ENCODE measurements at regions not wholly inside any gene's neighbourhood (a gene's known extent, or its start where the extent isn't known, plus 50 kb on each side); places are given as distances from the start of the nearest gene placed in this dataset.

DNA sequence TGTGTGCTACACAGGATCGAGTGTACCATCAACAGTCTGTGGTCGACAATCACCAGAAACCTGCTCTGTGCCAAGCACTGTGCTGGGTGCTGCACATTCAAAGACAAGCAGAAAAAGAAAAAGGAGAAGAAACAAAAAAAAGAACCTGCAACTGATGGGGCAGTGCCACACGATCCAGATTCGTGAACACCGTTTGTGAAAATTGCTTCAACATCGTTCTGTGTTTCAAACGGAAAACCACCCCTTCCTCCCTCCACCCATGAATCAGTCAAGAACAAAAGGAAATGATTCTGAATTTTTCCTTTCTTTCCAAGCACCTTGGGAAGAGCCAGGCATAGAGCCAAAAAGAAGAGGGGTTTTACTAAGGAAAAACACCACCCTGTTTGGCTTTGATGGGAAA, 129.2 kb upstream of the ARID1B start:
- no peak for FAIRE-seq

DNA sequence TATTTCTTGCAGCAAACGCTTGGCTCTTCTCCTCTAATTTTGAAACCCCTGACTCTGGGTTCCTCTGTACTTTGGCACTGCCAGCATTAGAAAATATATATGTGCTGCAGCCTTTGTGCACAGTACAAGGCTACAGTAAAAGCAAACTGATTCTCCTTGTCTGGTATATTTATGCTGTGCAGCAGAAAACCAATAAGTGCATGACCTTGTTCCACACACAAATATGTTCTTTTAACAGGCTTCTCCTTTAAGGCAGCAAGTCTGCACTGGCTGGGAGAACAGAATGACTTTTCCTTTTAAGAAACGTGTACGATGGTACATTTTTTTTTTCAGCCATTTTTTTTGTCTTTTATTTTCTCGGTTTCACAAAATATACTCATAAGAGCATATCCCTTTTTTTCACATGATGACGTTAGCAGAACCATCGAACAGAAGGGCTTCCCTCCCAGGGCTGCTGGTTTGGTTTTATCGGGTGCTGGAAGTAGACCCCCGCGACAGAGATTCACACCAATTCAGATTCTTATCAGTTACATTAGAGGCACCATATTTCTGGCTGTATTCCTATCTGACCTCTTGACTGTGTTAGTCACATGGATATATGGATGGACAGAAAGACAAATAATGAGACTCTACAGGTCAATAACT, 129.9 kb upstream of the ARID1B start:
- no peak for FAIRE-seq

DNA sequence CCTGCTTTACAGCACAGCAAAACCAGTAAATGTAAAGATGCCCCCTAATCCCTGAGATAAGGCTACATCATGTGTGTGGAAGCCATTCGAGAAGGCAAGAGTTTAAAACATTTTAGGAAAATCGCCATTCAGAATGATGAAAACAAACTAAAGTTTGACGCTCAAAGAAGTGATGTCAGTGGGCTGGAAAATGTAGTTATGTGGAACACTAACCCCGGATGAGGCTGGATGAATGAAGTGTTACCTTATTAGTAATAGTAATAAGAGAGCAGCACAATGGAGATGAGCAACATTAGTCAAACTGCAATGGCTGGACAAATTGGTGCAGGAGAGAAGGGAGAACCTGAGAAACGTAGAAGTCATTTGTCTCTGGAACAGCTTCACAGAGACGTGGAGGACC, 130.7 kb upstream of the ARID1B start:
- no peak for FAIRE-seq

DNA sequence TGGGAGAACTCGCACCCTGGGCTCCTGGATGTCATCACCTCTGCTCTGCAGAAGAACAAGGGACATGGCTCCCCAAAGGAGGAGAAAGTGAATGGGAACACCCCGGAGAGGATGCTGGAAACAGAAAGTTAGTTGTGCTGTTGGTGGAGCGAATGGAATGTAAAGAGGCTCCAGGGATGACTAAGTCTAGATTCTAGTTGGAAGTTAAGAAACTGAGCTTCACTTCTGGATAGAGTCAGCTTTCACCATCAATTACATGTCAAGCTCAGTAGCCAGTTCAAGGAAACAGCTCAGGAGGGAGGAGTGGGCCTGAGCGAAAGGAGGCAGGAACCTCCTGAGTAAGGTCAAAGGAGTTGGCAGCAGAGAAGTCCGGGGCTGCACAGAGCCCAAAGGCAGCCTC, 132.1 kb upstream of the ARID1B start:
- no peak for FAIRE-seq

DNA sequence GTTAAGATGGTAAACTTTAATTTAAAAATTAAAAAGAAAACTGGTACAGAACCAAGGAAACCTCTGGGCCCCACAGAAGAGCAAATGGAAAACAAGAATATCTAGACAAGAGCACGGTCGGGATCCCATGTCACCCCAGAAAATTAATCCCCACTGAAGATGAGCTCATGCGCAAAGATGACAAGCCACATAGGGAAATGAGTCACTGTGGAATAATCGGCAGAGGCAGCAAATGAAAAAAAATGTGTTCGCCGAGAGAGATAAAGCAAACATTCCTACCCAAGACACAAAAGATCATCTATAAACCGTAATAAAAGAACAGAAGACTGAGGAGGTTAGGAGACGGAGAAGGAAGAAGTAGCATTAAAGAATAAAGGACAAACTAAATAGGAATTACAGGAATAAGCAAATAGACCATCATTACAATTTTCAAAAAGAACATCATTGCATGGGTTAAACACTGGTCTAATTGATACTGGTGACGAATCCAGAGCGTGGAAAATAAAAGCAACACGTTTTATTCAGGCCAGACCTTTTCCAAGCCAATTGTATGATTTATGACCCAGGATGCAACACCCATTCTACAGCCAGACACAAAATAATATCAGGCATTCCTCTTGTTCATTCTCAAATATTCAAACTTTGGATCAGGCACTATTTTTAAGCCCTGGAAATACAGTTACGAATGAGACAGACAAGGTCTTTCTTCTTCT, 138.0 kb upstream of the ARID1B start:
- no peak for FAIRE-seq

DNA sequence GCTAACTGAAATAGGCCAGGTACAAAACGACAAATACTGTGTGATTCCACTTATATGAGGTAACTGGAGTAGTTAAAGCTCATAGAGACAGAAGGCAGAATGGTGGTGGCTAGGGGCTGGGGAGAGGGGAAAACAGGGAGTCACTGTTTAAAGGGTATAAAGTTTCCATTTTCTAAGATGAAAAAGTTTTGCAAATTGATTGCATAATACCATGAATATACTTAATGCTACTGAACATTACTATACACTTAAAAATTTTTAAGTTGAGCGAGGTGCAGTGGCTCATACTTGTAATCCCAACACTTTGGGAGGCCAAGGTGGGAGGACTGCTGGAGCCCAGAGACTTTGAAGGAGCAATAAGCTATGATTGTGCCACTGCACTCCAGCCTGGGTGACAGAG, 138.6 kb upstream of the ARID1B start:
- no peak for FAIRE-seq

DNA sequence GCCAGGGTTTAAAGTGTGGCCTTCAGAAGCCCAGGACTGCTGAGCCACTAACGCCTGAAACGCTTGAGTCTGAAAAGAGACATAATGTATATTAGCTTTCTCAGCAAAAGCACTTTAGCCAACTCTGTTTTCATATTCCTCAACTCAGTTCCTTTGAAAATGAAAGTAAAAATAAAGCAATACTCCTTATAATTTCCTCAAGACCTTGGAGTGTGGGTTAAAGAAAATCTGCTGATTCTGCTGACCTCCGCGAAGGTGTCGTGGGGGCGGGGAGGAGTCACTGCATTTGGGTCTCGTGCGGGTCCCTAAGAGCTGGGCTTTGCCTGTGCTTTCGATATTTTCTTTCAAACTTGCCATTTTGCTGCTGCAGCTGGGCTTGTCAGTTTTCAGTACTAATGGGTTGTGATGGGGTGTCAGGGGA, 142.2 kb upstream of the ARID1B start:
- no peak for FAIRE-seq

DNA sequence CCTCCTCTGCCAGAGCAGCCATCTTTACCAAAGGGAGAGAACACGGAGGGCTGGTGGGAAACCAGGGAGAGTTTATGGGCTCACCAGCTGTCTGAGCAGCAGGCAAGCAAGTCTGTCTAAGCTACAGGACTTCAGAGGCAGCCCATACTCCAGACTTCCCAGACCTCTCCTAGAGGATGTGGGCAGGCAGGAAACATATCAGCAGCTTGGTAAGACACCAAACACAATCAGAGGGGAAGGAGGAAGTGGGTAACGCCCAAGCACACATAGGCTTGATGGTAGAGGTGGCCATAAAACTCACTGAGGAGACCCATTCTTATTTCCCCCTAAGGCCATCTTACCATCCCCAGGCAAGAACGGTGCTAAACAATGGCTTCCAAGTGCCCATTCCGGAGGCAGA, 143.1 kb upstream of the ARID1B start:
- FAIRE-seq = no peak

DNA sequence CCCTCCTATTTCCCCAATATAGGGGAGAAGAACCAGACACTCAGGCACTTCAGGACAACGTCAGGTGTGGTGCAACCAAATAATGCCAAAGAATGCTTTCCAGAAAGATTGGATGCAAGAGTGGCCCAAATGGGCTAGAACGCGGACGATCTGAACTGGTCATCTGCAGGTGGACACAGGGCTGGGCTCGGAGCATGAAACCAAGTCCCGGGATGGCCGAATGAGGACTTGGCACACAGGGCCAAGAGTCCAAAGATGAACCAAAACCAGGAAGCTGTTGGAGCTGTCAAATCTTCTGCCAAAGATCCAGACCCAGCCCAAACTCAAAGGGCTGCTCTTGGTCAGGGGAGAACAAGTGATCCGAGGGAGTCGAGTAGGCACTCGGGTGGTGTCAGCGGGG, 143.9 kb upstream of the ARID1B start:
- FAIRE-seq = no peak

DNA sequence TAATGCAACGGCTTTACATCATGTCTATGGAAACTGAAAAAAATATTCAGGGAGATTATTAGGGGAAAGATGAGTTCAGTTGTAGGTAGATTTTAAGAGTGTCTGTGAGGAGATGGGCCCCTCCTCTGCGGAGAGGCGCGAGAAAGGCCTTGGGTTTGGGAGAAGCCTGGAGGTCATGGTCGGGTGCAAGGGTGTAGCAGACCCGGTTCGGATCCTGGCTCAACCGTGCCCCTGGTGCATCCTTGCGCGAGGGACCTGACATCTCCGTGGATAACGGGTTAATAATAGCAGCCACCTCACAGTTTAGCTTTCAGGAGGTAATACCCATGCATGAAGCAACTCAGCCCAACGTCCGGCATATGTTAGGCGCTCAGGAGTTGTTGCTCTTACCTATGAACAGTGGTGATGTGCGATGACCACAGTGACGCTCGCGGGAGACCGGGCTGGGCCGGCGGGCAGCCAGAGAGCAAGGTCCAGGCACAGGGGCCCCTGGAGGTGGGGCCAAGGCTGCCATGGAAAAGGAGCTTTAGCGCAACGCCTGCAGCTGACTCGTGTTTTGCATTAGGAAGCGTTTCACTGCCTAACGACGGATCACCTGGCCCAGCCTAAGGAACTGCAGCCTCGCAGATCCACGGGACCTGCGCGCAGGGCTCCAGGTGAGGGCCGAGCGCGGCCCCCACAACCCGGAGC, 146.4 kb upstream of the ARID1B start:
- no peak for FAIRE-seq

DNA sequence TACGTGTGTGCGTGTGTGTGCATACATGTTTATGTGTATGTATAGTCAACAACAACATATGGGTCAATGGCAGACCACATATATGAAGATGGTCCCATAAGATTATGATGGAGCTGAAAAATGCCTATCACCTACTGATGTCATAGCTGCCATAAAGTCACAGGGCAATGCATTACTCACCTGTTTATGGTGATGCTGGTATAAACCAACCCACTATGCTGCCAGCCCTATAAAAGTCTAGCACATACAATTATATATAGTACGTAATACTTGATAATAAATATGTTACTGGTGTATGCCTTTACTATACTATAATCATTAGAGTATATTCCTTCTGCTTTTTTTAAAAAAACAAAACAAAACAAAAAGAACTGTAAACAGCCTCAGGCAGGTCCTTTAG, 148.4 kb upstream of the ARID1B start:
- no peak for FAIRE-seq

DNA sequence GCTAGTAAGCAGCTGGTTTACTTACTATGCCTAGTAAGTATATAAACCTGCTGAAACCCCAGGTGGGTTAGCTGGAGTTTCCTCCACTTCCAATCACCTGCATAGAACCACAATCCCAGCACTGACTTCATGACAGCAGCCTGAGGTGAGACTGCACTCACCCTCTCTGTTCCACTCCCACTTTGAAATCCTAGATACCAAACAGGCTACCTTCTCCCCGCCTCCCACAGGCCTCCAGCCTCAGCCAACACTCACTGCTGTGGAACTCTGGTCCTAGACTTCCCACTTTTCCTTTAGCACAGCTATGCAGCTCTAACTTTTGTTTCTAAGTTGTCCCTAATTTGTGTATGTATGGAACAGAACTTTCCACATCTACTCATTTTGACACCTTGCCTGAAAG, 149.7 kb upstream of the ARID1B start:
- FAIRE-seq = no peak

DNA sequence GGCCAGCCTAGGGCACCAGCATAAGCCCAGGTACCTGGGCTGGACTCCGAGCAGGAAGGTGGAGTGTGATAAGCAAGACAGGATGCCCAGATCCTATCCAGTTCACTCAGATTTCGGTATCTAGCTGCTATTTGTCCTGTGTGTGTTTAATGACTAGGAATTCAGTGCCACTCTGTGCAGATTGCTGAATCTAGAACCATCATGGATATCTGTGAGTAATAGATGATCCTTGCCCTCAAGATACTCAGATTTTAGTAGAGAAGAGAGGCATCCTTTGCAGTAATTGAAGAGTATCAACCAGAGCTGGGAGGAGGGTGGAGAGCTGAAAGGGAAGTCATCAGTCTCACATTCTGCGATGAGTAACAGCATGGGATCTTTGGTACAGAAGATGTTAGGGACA, 155.0 kb upstream of the ARID1B start:
- FAIRE-seq = no peak

DNA sequence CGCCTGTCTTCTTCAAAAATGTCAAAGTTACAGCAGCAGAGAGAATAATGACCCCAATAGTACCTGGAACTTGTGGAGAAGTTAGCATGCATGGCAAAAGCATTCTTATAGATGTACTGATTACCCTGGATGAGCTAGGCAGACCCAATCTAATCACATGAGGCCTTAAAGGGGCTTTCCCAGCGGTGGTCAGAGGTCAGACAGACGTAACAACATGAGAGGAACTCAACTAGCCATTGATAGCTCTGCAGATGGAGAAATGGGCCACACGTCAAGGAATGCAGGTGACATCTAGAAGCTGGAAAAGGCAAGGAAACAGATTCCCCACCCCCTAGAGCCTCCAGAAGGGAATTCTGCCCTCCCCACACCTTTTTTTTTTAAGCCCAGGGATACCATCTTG, 156.8 kb upstream of the ARID1B start:
- FAIRE-seq = no peak

DNA sequence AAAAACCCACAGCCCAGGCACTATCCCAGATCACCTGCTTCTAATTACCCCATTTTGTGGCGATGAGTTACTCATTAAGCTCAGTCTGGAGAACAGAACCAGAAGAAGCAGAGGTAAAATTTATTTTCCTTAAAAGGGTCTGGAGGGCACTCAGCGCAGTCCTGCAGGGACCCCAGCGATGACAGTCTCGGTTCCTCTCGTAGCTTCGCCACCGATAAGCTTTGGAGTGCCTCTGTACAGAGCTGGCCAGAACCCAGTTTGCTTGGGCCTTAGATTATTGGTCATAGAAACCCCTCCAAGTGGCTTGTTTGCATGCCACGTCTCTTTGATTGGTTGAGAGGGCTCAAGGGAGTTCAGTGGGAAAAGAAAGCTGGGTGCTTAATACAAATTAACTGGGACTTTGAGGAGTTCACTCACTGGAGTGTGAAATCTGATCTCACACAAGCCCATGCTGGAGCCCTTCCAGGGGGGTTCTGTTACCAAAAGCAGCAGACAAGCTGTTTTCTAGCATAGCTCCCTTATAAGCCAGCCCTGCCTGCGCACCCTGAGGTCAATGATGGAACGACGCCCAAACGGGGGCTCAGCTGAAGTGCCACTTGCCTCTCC, 158.5 kb upstream of the ARID1B start:
- no peak for FAIRE-seq

DNA sequence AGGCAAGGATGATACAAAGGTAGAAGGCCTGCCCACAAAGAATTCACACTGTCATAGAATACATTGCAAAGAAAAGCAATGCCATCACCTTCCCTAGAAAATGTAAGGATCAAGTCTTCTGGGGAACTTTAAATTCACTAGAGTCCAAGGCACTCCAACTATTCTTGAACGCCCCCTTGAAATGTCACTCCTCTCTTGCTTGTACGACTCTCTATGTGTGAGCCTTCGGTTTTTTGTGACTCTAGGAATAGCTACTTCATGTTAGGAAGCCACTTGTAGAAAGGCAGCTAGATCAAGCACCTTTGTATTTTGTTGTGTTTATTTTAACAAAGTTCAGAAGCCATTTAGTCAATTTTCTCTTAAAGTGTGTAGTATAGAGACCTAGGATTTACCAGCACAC, 159.2 kb upstream of the ARID1B start:
- FAIRE-seq = no peak

DNA sequence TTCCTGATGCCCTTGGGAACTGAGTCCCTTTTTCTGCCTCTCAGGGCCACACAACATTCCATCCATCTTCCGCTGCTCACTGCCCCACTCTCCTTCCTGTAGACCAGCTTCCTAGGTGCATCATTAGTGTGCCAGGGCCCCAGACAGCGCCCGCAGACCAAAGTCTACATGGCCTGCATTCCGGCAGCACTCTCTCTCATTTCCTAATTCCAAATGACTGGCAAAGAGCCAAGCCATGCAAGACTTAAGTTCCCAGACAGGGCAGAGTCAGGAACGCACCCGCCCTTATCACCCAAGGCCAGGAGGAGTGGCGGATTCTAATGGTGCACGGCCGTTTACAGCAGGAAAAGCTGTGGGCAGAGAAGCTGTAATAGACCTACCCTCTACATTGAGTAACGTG, 159.8 kb upstream of the ARID1B start:
- no peak for FAIRE-seq

DNA sequence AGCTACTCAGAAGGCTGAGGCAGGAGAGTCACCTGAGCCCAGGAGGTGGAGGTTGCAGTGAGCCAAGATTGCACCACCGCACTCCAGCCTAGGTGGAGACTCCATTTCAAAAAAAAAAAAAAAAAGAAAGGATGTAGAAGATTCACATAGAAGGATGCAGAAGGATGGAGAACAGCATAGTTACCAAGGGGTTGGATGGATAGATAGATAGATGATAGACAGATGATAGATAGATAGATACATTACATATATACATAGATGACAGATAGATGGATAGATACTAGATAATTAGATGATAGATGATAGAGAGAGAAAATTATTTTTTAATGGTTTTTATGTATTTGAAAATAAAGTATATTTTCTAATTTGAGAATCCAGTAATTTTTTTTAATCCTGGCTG, 160.7 kb upstream of the ARID1B start:
- no peak for FAIRE-seq

DNA sequence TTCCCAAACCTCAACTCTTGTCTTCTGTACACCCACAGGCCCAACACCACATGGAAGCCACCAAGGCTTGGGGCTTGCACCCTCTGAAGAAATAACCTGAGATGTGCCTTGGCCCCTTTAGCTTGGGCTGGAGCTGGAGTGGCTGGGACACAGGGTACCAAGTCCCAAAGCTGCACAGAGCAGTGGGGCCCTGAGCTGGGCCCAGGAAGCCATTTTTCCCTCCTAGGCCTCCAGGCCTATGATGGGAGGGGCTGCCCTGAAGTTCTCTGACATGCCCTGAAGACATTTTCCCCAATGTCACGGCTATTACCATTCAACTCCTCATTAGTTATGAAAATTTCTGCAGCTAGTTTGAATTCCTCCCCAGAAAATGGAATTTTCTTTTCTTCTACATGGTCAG, 163.2 kb upstream of the ARID1B start:
- FAIRE-seq = no peak

DNA sequence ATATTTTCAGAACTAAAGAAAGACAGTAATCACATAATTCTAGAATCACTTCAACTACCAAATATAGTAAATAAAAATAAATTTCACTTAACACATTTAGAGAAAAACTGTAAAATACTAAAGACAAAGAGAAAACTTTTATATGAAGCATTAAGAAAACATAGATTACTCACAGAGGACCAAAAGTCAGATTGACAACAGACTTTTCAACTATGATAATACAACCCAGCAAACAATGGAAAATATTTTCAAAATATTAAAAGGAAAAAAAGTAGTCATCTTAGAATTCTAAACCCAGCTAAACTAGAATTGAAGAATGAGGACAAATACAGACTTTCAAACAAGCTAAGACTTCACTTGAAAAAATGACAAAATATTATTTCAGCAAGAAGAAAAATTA, 164.8 kb upstream of the ARID1B start:
- FAIRE-seq = no peak

DNA sequence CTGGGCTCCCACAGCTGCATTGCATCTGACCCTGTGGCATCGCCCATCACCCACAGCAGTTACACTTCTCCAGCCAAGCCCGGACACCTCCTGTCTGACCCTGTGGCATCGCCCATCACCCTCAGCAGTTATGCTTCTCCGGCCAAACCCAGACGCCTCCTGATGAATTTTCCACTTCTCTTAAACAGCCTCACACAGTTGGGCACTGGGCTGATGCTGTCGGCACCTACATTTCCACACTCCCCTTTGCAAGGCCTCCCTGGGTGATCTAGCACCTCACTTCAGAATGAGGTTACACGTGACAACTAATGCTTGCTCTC, 175.2 kb upstream of the ARID1B start:
- no peak for FAIRE-seq

DNA sequence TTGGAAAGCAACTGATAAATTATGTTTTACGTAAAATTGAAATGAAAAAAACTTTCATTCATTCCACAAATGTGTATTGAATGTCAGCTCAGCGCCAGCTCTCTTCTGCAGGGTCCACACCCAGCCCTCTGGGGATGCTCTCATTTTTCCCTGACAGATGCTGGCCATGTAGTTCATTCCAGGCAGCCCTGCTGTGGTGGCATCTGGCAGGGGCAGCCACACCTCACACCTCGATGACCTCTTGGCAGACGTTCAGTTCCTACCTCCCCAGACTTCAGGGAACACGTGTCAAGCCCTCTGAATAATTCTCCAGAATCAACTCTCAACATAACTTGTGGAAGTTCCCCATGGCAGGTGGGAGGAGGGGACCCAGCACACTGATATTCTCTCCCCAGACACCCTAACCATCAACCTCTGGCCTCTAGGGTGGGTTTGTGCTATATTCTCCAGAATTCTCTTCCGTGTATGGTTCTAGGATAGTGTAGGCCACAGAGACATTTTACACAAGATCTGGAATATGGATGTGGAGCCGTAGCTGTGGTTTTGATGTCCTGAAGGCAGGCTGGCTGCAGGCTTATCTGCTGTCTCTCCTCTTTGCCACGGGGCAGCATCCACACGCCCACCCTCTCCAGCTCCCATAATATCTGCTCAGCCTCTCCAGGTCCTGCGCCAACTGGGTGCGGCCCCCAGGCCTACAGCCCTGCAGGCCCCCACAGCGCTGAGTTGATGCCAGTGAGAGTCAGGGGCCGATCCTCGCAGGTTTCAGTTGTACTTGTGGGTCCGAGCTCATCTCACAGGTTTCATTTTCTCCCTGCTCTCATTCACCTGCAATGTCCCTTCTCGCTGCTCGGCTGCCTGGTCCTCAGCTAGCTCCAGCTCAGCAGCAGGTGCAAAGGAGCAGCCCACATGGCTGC, 175.8 kb upstream of the ARID1B start:
- no peak for FAIRE-seq

DNA sequence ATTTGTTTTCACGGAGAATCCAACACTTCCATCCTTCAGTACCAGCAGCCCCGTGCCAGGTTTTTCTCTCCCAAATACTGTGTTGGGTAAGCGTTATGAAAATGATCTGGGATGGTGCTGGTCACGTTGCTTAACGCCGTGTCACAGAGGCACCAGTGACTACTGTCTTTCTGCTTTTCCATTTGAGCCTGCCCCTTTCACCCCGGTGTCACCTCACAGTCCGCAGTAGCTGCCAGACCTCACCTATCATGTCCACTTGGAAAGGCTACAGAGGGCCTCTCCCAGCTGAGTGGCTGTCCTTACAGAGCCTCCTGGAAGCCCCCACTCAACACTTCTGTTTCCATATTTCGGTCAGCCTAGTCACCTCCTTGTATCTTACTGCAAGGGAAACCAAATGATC, 176.5 kb upstream of the ARID1B start:
- no peak for FAIRE-seq

All from endometrium (tissue), 2 donors.